HepG2 (cell line): ENCODE measurements at regions not wholly inside any gene's neighbourhood (a gene's known extent, or its start where the extent isn't known, plus 50 kb on each side); places are given as distances from the start of the nearest gene placed in this dataset.
A peak's percentile ranks its signal among the peaks of the same experiment; 100 is the strongest.

Experiments used
- ATAC-seq: fragments of 200-7000 bp; cut with Tn5 transposase; 3 replicates; pipeline ENCODE4 v1.9.1; 2020; ENCODE audit warnings: mild to moderate bottlenecking, moderate library complexity
- BruUV-seq: library from RNA; stranded (reverse); fragments of 400-500 nt; replicated peaks from 2 replicates; lab custom pipeline; 2021; lab: Mats Ljungman, UMichigan
- CTCF ChIA-PET: fragments of 300-600 bp; formaldehyde crosslinking; extraction: SDS; loops from one replicate; lab custom pipeline; 2021; ENCODE audit warnings: low total read pairs, inconsistent platforms, low intra/inter-chr PET ratio; lab: Yijun Ruan, JAX
- POLR2A ChIA-PET: fragments of 350-600 bp; sonication (Branson Sonifier 250); formaldehyde crosslinking; loops from one replicate; lab custom pipeline; 2020; ENCODE audit warnings: antibody characterized with exemption, inconsistent platforms; lab: Yijun Ruan, JAX
- DNase-seq: peaks from one replicate; pipeline ENCODE4 v3.0.0-alpha.2; 2015; ENCODE audit warnings: low spot score
- FAIRE-seq: peaks from 3 replicates; lab custom pipeline; 2011; peaks lifted over from hg19 to GRCh38; lab: Jason Lieb, UNC
- H2AFZ ChIP-seq: one replicate; pipeline ENCODE4 v1.6.1; 2011; ENCODE audit warnings: low read length, inconsistent platforms
- H3K27ac ChIP-seq: fragments of 300-600 bp; 3 replicates; pipeline ENCODE4 v1.8.0; 2011; ENCODE audit warnings: mixed run types, mild to moderate bottlenecking, mixed read lengths, low read length, inconsistent platforms; ENCODE audit not compliant: insufficient read depth; ENCODE audit errors: extremely low read length
- H3K27me3 ChIP-seq, 2 experiments: fragments of 200-600 bp in 1 of 2; 2 replicates in 1 of 2; 3 replicates in 1 of 2; pipeline versions ENCODE4 v1.6.0 to v1.8.0; 2011; ENCODE audit warnings: low read length in 2 of 2, mild to moderate bottlenecking in 2 of 2, moderate library complexity in 2 of 2, inconsistent platforms in 1 of 2; ENCODE audit not compliant: insufficient read depth in 2 of 2, control insufficient read depth in 1 of 2
- H3K36me3 ChIP-seq, 2 experiments: fragments of 200-600 bp in 1 of 2; replicated peaks in 1 of 2; 2 replicates in 1 of 2; 3 replicates in 1 of 2; pipeline versions ENCODE4 v1.5.1 to v1.8.0; 2011; ENCODE audit warnings: low read length in 2 of 2, inconsistent platforms in 1 of 2; ENCODE audit not compliant: insufficient read depth in 2 of 2, control insufficient read depth in 1 of 2
- H3K4me1 ChIP-seq: 2 replicates; pipeline ENCODE4 v1.5.1; 2012; ENCODE audit warnings: low read length, inconsistent platforms; ENCODE audit not compliant: insufficient read depth
- H3K4me2 ChIP-seq: 2 replicates; pipeline ENCODE4 v1.6.0; 2011; ENCODE audit warnings: low read depth, low read length, inconsistent platforms
- H3K4me3 ChIP-seq, 3 experiments: fragments of 200-600 bp in 1 of 3; sonication (generic), shearing (Covaris generic) in 1 of 3; replicated peaks in 1 of 3; 2 replicates each; pipeline ENCODE4 v1.5.1; 2011 to 2016; ENCODE audit warnings: low read length in 3 of 3, inconsistent platforms in 2 of 3, low read depth in 2 of 3, mild to moderate bottlenecking in 2 of 3, control low read depth in 1 of 3, mixed read lengths in 1 of 3; ENCODE audit not compliant: insufficient read depth in 1 of 3
- H3K79me2 ChIP-seq: one replicate; pipeline ENCODE4 v1.6.1; 2011; ENCODE audit warnings: low read length, inconsistent platforms; ENCODE audit not compliant: insufficient read depth
- H3K9ac ChIP-seq: 2 replicates; pipeline ENCODE4 v1.6.0; 2011; ENCODE audit warnings: mild to moderate bottlenecking, low read depth, low read length, inconsistent platforms; ENCODE audit not compliant: insufficient read depth
- H3K9me3 ChIP-seq: 2 replicates; pipeline ENCODE4 v1.5.1; 2012; ENCODE audit warnings: mild to moderate bottlenecking, low read length
- H4K20me1 ChIP-seq: 2 replicates; pipeline ENCODE4 v1.6.0; 2011; ENCODE audit warnings: inconsistent platforms, mild to moderate bottlenecking, low read length, moderate library complexity; ENCODE audit not compliant: insufficient read depth
- HNF4A ChIP-seq: sonication (generic); formaldehyde crosslinking; IDR thresholded peaks from 2 replicates; pipeline ENCODE4 v1.4.0; 2020; ENCODE audit warnings: missing genetic modification reagents
- NCOA2 ChIP-seq: sonication (generic); formaldehyde crosslinking; IDR thresholded peaks from 2 replicates; pipeline ENCODE4 v1.8.0; 2022; ENCODE audit warnings: inconsistent platforms
- PLRG1 ChIP-seq: fragments of 450-650 bp; conservative IDR thresholded peaks from 2 replicates; pipeline ENCODE4 v1.6.1; 2016
- REPIN1 ChIP-seq: sonication (generic); formaldehyde crosslinking; IDR thresholded peaks from 2 replicates; pipeline ENCODE4 v1.8.0; 2022; ENCODE audit warnings: missing genetic modification reagents, low read depth, mild to moderate bottlenecking, borderline replicate concordance
- SSRP1 ChIP-seq: IDR thresholded peaks from 2 replicates; pipeline ENCODE4 v1.6.1; 2016; ENCODE audit warnings: control low read depth
- STAG1 ChIP-seq: sonication (generic); formaldehyde crosslinking; IDR thresholded peaks from 2 replicates; pipeline ENCODE4 v1.4.0; 2020; ENCODE audit warnings: missing genetic modification reagents
- TBX2 ChIP-seq: sonication (generic); formaldehyde crosslinking; IDR thresholded peaks from 2 replicates; pipeline ENCODE4 v1.5.0; 2020; ENCODE audit warnings: missing genetic modification reagents, mild to moderate bottlenecking, borderline replicate concordance
- YEATS2 ChIP-seq: sonication (generic); formaldehyde crosslinking; IDR thresholded peaks from 2 replicates; pipeline ENCODE4 v1.4.0; 2020; ENCODE audit warnings: missing genetic modification reagents, borderline replicate concordance
- ZEB1 ChIP-seq: IDR thresholded peaks from 2 replicates; pipeline ENCODE4 v1.6.1; 2012; ENCODE audit warnings: mild to moderate bottlenecking, low read depth, inconsistent platforms; ENCODE audit not compliant: insufficient replicate concordance
- ZNF281 ChIP-seq: sonication (generic); formaldehyde crosslinking; IDR thresholded peaks from 2 replicates; pipeline ENCODE4 v1.4.0; 2020; ENCODE audit warnings: missing genetic modification reagents, borderline replicate concordance
- ZNF432 ChIP-seq: sonication (generic); formaldehyde crosslinking; IDR thresholded peaks from 2 replicates; pipeline ENCODE4 v1.5.0; 2020; ENCODE audit warnings: missing genetic modification reagents, mild to moderate bottlenecking, borderline replicate concordance
- ZNF552 ChIP-seq: sonication (generic); formaldehyde crosslinking; IDR thresholded peaks from 2 replicates; pipeline ENCODE4 v1.9.0; 2022; ENCODE audit warnings: missing genetic modification reagents, mild to moderate bottlenecking, borderline replicate concordance
- ZNF776 ChIP-seq: sonication (generic); formaldehyde crosslinking; IDR thresholded peaks from 2 replicates; pipeline ENCODE4 v1.4.0; 2020; ENCODE audit warnings: mild to moderate bottlenecking, missing genetic modification reagents
- WGBS: methylation state at CpG from one replicate; pipeline ENCODE4 v1.1.6; 2017; ENCODE audit warnings: low lambda C conversion rate; 5-methylcytosine and 5-hydroxymethylcytosine counted together
- in situ Hi-C: cut with HindIII; loops from 2 replicates; pipeline ENCODE4 v1.10.0; 2017; ENCODE audit warnings: low pct_unique_long_range_greater_than_20kb; ENCODE audit not compliant: extremely low pct_ligation_motif_present
- intact Hi-C: fragments of 100-400 bp; cut with micrococcal nuclease; formaldehyde crosslinking; loops from one replicate; pipeline ENCODE4 v1.10.0; 2022; ENCODE audit not compliant: unreplicated experiment
- TF ChIP-seq, protein P1 (sequence below): sonication (generic); formaldehyde crosslinking; IDR thresholded peaks from 2 replicates; pipeline ENCODE4 v1.8.1; 2022; ENCODE audit warnings: low read depth, mild to moderate bottlenecking, missing genetic modification reagents
- TF ChIP-seq, protein P2 (sequence below): sonication (generic); formaldehyde crosslinking; conservative IDR thresholded peaks from 2 replicates; pipeline ENCODE4 v1.4.0; 2020; ENCODE audit warnings: missing genetic modification reagents
- TF ChIP-seq, protein P3 (sequence below): sonication (generic); formaldehyde crosslinking; IDR thresholded peaks from 2 replicates; pipeline ENCODE4 v1.4.0; 2020; ENCODE audit warnings: missing genetic modification reagents

GRCh38 chr9:97761056-97761598, 64.0 kb upstream of the XPA start:
- H3K4me3 ChIP-seq = peak overlapping the region in 2 of 3 experiments; percentile 2 to 7; a peak in 2 of 6 replicates
- intact Hi-C loops = no loop called here
- POLR2A ChIA-PET = interaction anchor here (1.9 to 2.4 kb wide), 4 partner anchors 11 to 161 kb away, joined by 6 to 26 read pairs (median 16); partner anchors contain the start of gene TRMO
- no peak for TF ChIP-seq YEATS2 (CRISPR knock-in tag)
- TF ChIP-seq STAG1 (CRISPR knock-in tag) = no peak
- peak; percentile 34; the same call in 1 of the 2 replicates for TF ChIP-seq HNF4A
- TF ChIP-seq ZNF552 (CRISPR knock-in tag) = no peak
- no peak for TF ChIP-seq PLRG1
- no peak for TF ChIP-seq SSRP1 (CRISPR knock-in tag)
- no peak for TF ChIP-seq ZEB1
- TF ChIP-seq ZNF776 = no peak
- no peak for TF ChIP-seq ZNF432 (CRISPR knock-in tag)
- TF ChIP-seq, protein P1, sequence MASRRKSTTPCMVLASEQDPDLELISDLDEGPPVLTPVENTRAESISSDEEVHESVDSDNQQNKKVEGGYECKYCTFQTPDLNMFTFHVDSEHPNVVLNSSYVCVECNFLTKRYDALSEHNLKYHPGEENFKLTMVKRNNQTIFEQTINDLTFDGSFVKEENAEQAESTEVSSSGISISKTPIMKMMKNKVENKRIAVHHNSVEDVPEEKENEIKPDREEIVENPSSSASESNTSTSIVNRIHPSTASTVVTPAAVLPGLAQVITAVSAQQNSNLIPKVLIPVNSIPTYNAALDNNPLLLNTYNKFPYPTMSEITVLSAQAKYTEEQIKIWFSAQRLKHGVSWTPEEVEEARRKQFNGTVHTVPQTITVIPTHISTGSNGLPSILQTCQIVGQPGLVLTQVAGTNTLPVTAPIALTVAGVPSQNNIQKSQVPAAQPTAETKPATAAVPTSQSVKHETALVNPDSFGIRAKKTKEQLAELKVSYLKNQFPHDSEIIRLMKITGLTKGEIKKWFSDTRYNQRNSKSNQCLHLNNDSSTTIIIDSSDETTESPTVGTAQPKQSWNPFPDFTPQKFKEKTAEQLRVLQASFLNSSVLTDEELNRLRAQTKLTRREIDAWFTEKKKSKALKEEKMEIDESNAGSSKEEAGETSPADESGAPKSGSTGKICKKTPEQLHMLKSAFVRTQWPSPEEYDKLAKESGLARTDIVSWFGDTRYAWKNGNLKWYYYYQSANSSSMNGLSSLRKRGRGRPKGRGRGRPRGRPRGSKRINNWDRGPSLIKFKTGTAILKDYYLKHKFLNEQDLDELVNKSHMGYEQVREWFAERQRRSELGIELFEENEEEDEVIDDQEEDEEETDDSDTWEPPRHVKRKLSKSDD (CRISPR knock-in tag) = no peak
- TF ChIP-seq, protein P2, sequence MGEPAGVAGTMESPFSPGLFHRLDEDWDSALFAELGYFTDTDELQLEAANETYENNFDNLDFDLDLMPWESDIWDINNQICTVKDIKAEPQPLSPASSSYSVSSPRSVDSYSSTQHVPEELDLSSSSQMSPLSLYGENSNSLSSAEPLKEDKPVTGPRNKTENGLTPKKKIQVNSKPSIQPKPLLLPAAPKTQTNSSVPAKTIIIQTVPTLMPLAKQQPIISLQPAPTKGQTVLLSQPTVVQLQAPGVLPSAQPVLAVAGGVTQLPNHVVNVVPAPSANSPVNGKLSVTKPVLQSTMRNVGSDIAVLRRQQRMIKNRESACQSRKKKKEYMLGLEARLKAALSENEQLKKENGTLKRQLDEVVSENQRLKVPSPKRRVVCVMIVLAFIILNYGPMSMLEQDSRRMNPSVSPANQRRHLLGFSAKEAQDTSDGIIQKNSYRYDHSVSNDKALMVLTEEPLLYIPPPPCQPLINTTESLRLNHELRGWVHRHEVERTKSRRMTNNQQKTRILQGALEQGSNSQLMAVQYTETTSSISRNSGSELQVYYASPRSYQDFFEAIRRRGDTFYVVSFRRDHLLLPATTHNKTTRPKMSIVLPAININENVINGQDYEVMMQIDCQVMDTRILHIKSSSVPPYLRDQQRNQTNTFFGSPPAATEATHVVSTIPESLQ (CRISPR knock-in tag) = no peak
- peak; percentile 51 for TF ChIP-seq TBX2 (CRISPR knock-in tag)
- no peak for TF ChIP-seq REPIN1 (CRISPR knock-in tag)
- TF ChIP-seq NCOA2 = no peak
- TF ChIP-seq, protein P3, sequence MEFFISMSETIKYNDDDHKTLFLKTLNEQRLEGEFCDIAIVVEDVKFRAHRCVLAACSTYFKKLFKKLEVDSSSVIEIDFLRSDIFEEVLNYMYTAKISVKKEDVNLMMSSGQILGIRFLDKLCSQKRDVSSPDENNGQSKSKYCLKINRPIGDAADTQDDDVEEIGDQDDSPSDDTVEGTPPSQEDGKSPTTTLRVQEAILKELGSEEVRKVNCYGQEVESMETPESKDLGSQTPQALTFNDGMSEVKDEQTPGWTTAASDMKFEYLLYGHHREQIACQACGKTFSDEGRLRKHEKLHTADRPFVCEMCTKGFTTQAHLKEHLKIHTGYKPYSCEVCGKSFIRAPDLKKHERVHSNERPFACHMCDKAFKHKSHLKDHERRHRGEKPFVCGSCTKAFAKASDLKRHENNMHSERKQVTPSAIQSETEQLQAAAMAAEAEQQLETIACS (CRISPR knock-in tag) = no peak
- no peak for TF ChIP-seq ZNF281

More at GRCh38 chr9:97761056-97761598, 64.0 kb upstream of the XPA start:
- H2AFZ ChIP-seq = peak overlapping the region; percentile 24
- H3K36me3 ChIP-seq = no peaks in the 10 kb centered on the region
- H3K4me1 ChIP-seq = peaks cover 40% of the 10 kb centered on the region
- H3K79me2 ChIP-seq = no peaks in the 10 kb centered on the region
- no TSS peak for BruUV-seq
- H3K9me3 ChIP-seq = no peaks in the 10 kb centered on the region
- peak overlapping the region; percentile 86 for H3K4me2 ChIP-seq
- WGBS = 1% methylated on average over 4 of the region's 8 CpGs
- in situ Hi-C loops = no loop called here
- no peak overlapping the region for H3K27ac ChIP-seq
- CTCF ChIA-PET = no interaction called here
- FAIRE-seq (peak; percentile 21), DNase-seq (peak; percentile 14), ATAC-seq (peak; percentile 15; the same call in 2 of the 3 replicates)
- no peak overlapping the region for H3K9ac ChIP-seq
- H4K20me1 ChIP-seq = no peaks in the 10 kb centered on the region
- H3K27me3 ChIP-seq = no peaks in the 10 kb centered on the region
